ENCODE measurements at regions not wholly inside any gene's neighbourhood (a gene's known extent, or its start where the extent isn't known, plus 50 kb on each side); places are given as distances from the start of the nearest gene placed in this dataset.

GRCh38 chr17:14845591-14846281, 419.4 kb downstream of the PMP22 start:
- TF ChIP-seq POLR2A (IDR thresholded peaks at IDR 0.05) (no peak), CTCF (IDR thresholded peaks at IDR 0.05) (no peak)
